OCI-LY1 (cell line): ENCODE measurements at regions not wholly inside any gene's neighbourhood (a gene's known extent, or its start where the extent isn't known, plus 50 kb on each side); places are given as distances from the start of the nearest gene placed in this dataset.

Experiments used
- H2AFZ ChIP-seq: fragments of 200-600 bp; sonication (generic), shearing (Covaris generic); 2 replicates; pipeline ENCODE4 v1.6.0; 2014; ENCODE audit warnings: antibody characterized with exemption, mild to moderate bottlenecking, low read length
- H3F3A ChIP-seq: fragments of 200-600 bp; sonication (generic), shearing (Covaris generic); 2 replicates; pipeline ENCODE4 v1.6.0; 2014; ENCODE audit warnings: mild to moderate bottlenecking, antibody characterized with exemption, low read length, moderate library complexity; ENCODE audit not compliant: insufficient read depth
- H3K27ac ChIP-seq: fragments of 200-600 bp; sonication (generic); 2 replicates; pipeline ENCODE4 v1.5.1; 2014; ENCODE audit warnings: low read length, mixed run types, mild to moderate bottlenecking, low read depth; ENCODE audit not compliant: poor library complexity, severe bottlenecking
- H3K27me3 ChIP-seq: fragments of 200-600 bp; sonication (generic); 2 replicates; pipeline ENCODE4 v1.6.0; 2014; ENCODE audit warnings: antibody characterized with exemption, mild to moderate bottlenecking, low read length, moderate library complexity; ENCODE audit not compliant: insufficient read depth
- H3K36me3 ChIP-seq: fragments of 200-600 bp; sonication (generic); 2 replicates; pipeline ENCODE4 v1.6.1; 2014; ENCODE audit warnings: mild to moderate bottlenecking, antibody characterized with exemption, low read length, moderate library complexity, mixed read lengths; ENCODE audit not compliant: insufficient read depth
- H3K4me1 ChIP-seq: fragments of 200-600 bp; sonication (generic); 2 replicates; pipeline ENCODE4 v1.5.1; 2014; ENCODE audit warnings: mild to moderate bottlenecking, low read length, moderate library complexity; ENCODE audit not compliant: insufficient read depth, severe bottlenecking
- H3K4me2 ChIP-seq: fragments of 200-600 bp; sonication (generic), shearing (Covaris generic); 2 replicates; pipeline ENCODE4 v1.6.1; 2014; ENCODE audit warnings: low read length
- H3K4me3 ChIP-seq: fragments of 200-600 bp; sonication (generic); 2 replicates; pipeline ENCODE4 v1.5.1; 2014; ENCODE audit warnings: low read length, low read depth, mild to moderate bottlenecking, mixed read lengths; ENCODE audit not compliant: poor library complexity, severe bottlenecking
- H3K79me2 ChIP-seq: fragments of 200-600 bp; shearing (Covaris generic); 2 replicates; pipeline ENCODE4 v1.6.1; 2016; ENCODE audit warnings: mixed run types, low read length, mixed read lengths; ENCODE audit not compliant: insufficient read depth
- H3K9ac ChIP-seq: fragments of 200-600 bp; sonication (generic), shearing (Covaris generic); 2 replicates; pipeline ENCODE4 v1.6.1; 2014; ENCODE audit warnings: mild to moderate bottlenecking, low read length, mixed read lengths
- H3K9me2 ChIP-seq: fragments of 200-600 bp; sonication (generic), shearing (Covaris generic); 2 replicates; pipeline ENCODE4 v1.6.1; 2014; ENCODE audit warnings: low read depth, mild to moderate bottlenecking, low read length, mixed read lengths
- H3K9me3 ChIP-seq: fragments of 200-600 bp; shearing (Covaris generic); 2 replicates; pipeline ENCODE4 v1.6.1; 2014; ENCODE audit warnings: low read length, mixed read lengths
- H4K20me1 ChIP-seq: fragments of 200-600 bp; sonication (generic), shearing (Covaris generic); 2 replicates; pipeline ENCODE4 v1.6.0; 2016; ENCODE audit warnings: mild to moderate bottlenecking, low read length; ENCODE audit not compliant: insufficient read depth
- CTCF ChIP-seq: fragments of 200-600 bp; sonication (generic), shearing (Covaris generic); IDR thresholded peaks from 2 replicates; pipeline ENCODE4 v1.5.1; 2017; ENCODE audit warnings: mild to moderate bottlenecking, antibody characterized with exemption, low read length, moderate library complexity, mixed read lengths
- EZH2 ChIP-seq: fragments of 200-600 bp; sonication (generic), shearing (Covaris generic); IDR thresholded peaks from 2 replicates; pipeline ENCODE4 v1.8.0; 2017; ENCODE audit warnings: borderline replicate concordance, mixed run types, mild to moderate bottlenecking, antibody characterized with exemption, low read length, moderate library complexity, mixed read lengths

- no peaks in the 10 kb centered on the region for H3F3A ChIP-seq
- H3K4me3 ChIP-seq: no peak overlapping the region
- no peak overlapping the region for H3K27ac ChIP-seq
- H2AFZ ChIP-seq: no peak overlapping the region
- H3K27me3 ChIP-seq: no peaks in the 10 kb centered on the region
- no peak overlapping the region for H3K4me2 ChIP-seq
- H3K9me2 ChIP-seq: no peaks in the 10 kb centered on the region
- TF ChIP-seq EZH2 (no peak), CTCF (no peak)
- H3K36me3 ChIP-seq: no peaks in the 10 kb centered on the region
- no peaks in the 10 kb centered on the region for H3K79me2 ChIP-seq
- H3K9ac ChIP-seq: no peak overlapping the region
- H4K20me1 ChIP-seq: no peaks in the 10 kb centered on the region
- no peaks in the 10 kb centered on the region for H3K4me1 ChIP-seq
- no peaks in the 10 kb centered on the region for H3K9me3 ChIP-seq
Observed at GRCh38 chr5:125528881-125529280, 782.4 kb upstream of the ZNF608 start.

- no peaks in the 10 kb centered on the region for H3K79me2 ChIP-seq
- H2AFZ ChIP-seq: no peak overlapping the region
- H4K20me1 ChIP-seq: no peaks in the 10 kb centered on the region
- H3K9me3 ChIP-seq: no peaks in the 10 kb centered on the region
- no peak overlapping the region for H3K4me2 ChIP-seq
- no peaks in the 10 kb centered on the region for H3K27me3 ChIP-seq
- no peaks in the 10 kb centered on the region for H3F3A ChIP-seq
- H3K9ac ChIP-seq: no peak overlapping the region
- H3K36me3 ChIP-seq: no peaks in the 10 kb centered on the region
- TF ChIP-seq EZH2 (no peak), CTCF (no peak)
- no peak overlapping the region for H3K27ac ChIP-seq
- H3K4me3 ChIP-seq: no peak overlapping the region
- no peaks in the 10 kb centered on the region for H3K9me2 ChIP-seq
- no peaks in the 10 kb centered on the region for H3K4me1 ChIP-seq
Observed at GRCh38 chr5:125530833-125531615, 784.6 kb upstream of the ZNF608 start.

GRCh38 chr5:125536095-125536494, 789.7 kb upstream of the ZNF608 start:
- H3K27me3 ChIP-seq: no peaks in the 10 kb centered on the region
- H3K9me2 ChIP-seq: no peaks in the 10 kb centered on the region
- H3K4me3 ChIP-seq: no peak overlapping the region
- H3K9ac ChIP-seq: no peak overlapping the region
- no peaks in the 10 kb centered on the region for H4K20me1 ChIP-seq
- H3K36me3 ChIP-seq: no peaks in the 10 kb centered on the region
- no peaks in the 10 kb centered on the region for H3F3A ChIP-seq
- H3K4me2 ChIP-seq: no peak overlapping the region
- H3K27ac ChIP-seq: no peak overlapping the region
- H3K79me2 ChIP-seq: no peaks in the 10 kb centered on the region
- TF ChIP-seq CTCF: no peak
- no peaks in the 10 kb centered on the region for H3K4me1 ChIP-seq
- H3K9me3 ChIP-seq: no peaks in the 10 kb centered on the region; the same call in 1 of the 2 replicates
- H2AFZ ChIP-seq: no peak overlapping the region
